Tibial artery (tissue), 4 donors: ENCODE measurements at regions not wholly inside any gene's neighbourhood (a gene's known extent, or its start where the extent isn't known, plus 50 kb on each side); places are given as distances from the start of the nearest gene placed in this dataset.
A peak's percentile ranks its signal among the peaks of the same experiment; 100 is the strongest.

ENCODE experiments used
- DNase-seq, 2 donors: peaks; one replicate each; pipeline ENCODE4 v3.0.0-alpha.2; 2019
- H3K27ac ChIP-seq, 2 donors: fragments of 200-600 bp; sonication (generic) in 1 of 2; 1 replicate in 1 of 2; 2 replicates in 1 of 2; pipeline ENCODE4 v1.5.1; 2018 to 2019; ENCODE audit warnings: mild to moderate bottlenecking in 1 of 2
- H3K27me3 ChIP-seq, 2 donors: fragments of 200-600 bp; sonication (generic) in 1 of 2; one replicate each; pipeline versions ENCODE4 v1.5.1 to v1.6.0; 2016 to 2019
- H3K36me3 ChIP-seq, 3 donors: fragments of 200-600 bp; sonication (generic) in 2 of 3; one replicate each; pipeline ENCODE4 v1.5.1; 2016 to 2019; ENCODE audit warnings: mild to moderate bottlenecking in 2 of 3
- H3K4me1 ChIP-seq, 4 donors: fragments of 200-600 bp; sonication (generic) in 2 of 4; 1 replicate in 3 of 4; 2 replicates in 1 of 4; pipeline ENCODE4 v1.5.1; 2016 to 2019
- H3K4me3 ChIP-seq, 2 donors: fragments of 200-600 bp; sonication (generic) in 1 of 2; 1 replicate in 1 of 2; 2 replicates in 1 of 2; pipeline ENCODE4 v1.5.1; 2018 to 2019; ENCODE audit warnings: mild to moderate bottlenecking in 2 of 2
- H3K9me3 ChIP-seq, 3 donors: fragments of 200-600 bp; sonication (generic) in 1 of 3; one replicate each; pipeline ENCODE4 v1.5.1; 2016 to 2019
- CTCF ChIP-seq, 2 experiments: fragments of 200-600 bp in 1 of 2; fragments of 450-650 bp in 1 of 2; IDR thresholded peaks; one replicate each; pipeline ENCODE4 v1.5.1; 2017 to 2019; ENCODE audit warnings: antibody characterized with exemption in 2 of 2, mild to moderate bottlenecking in 1 of 2, moderate library complexity in 1 of 2
- intact Hi-C: fragments of 100-400 bp; cut with DNase I; formaldehyde crosslinking; loops from one replicate; pipeline ENCODE4 v1.15.0; 2023; ENCODE audit warnings: low total_unique reads

GRCh38 chr5:90144625-90145327 is 264.8 kb downstream of the CETN3 start:
- intact Hi-C loops = no loop called here
- TF ChIP-seq CTCF (IDR thresholded peaks at IDR 0.05) = no peak
- H3K27ac ChIP-seq = no peak overlapping the region

DNA sequence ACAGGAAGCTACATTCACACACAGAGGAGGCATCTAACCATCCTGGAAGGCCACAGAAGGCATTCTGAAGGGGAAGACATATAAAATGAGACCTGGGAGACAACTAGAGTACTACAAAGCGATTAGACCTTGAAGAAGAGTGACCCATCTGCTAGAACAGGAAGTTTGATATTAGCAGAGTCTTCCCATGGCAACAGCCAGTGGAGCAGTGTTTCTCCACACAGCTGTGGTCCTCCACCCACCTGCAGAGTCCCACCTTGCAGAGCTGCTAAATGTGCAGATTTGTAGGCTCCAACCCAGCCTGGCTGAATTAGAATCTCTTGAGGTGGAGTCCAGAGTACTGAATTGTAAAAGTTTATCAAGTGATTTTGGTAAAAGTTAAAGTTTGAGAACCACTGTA is 267.0 kb downstream of the CETN3 start:
- Histone ChIP-seq H3K4me3 (no peak overlapping the region), H3K27me3 (no peaks in the 10 kb centered on the region), H3K9me3 (no peaks in the 10 kb centered on the region), H3K36me3 (no peaks in the 10 kb centered on the region), H3K27ac (no peak overlapping the region), H3K4me1 (peaks cover 0 to 6% (median 0%) of the 10 kb centered on the region in 4 donors)
- no peak for TF ChIP-seq CTCF (IDR thresholded peaks at IDR 0.05)
- no peak for DNase-seq
- intact Hi-C loops = no loop called here

More at GRCh38 chr5:90144625-90145327, 264.8 kb downstream of the CETN3 start:
- H3K27me3 ChIP-seq = no peaks in the 10 kb centered on the region
- H3K4me3 ChIP-seq = no peak overlapping the region
- no peak for DNase-seq
- no peaks in the 10 kb centered on the region for H3K9me3 ChIP-seq
- H3K4me1 ChIP-seq = peaks cover 0 to 6% (median 0%) of the 10 kb centered on the region in 4 donors
- no peaks in the 10 kb centered on the region for H3K36me3 ChIP-seq

DNA sequence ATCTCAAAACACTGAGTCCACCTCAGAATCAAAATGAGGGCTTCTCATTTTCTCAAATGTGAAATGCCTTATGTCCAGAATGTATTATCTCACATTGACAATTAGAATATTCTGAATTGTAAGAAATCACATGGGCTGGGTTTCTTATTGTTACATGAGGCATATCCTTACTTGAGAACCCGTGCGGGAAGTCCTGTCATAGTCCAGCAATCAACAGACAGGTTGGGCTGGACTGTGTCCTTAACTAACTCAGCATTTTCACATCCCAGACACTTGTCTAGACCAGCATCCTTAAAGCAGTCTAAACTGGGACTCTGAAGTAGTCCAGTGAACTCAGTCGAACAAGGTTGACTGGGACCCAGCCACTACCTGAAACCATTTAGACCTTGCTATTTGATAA is 267.6 kb downstream of the CETN3 start:
- DNase-seq = no peak
- no peak overlapping the region for H3K4me3 ChIP-seq
- H3K27ac ChIP-seq = no peak overlapping the region
- H3K4me1 ChIP-seq = peaks cover 0 to 6% (median 2%) of the 10 kb centered on the region in 4 donors
- no peaks in the 10 kb centered on the region for H3K36me3 ChIP-seq
- no peaks in the 10 kb centered on the region for H3K9me3 ChIP-seq
- no peak for TF ChIP-seq CTCF (IDR thresholded peaks at IDR 0.05)
- intact Hi-C loops = no loop called here
- H3K27me3 ChIP-seq = no peaks in the 10 kb centered on the region

GRCh38 chr5:90136952-90137528 is 272.5 kb downstream of the CETN3 start:
- peak overlapping the region; percentile 63 to 72 for H3K27ac ChIP-seq
- H3K36me3 ChIP-seq = no peaks in the 10 kb centered on the region
- intact Hi-C loops = no loop called here
- H3K4me3 ChIP-seq = no peak overlapping the region
- no peak for TF ChIP-seq CTCF (IDR thresholded peaks at IDR 0.05)
- no peaks in the 10 kb centered on the region for H3K27me3 ChIP-seq
- peaks cover 0 to 42% (median 26%) of the 10 kb centered on the region in 4 donors for H3K4me1 ChIP-seq
- H3K9me3 ChIP-seq = no peaks in the 10 kb centered on the region
- no peak for DNase-seq

DNA sequence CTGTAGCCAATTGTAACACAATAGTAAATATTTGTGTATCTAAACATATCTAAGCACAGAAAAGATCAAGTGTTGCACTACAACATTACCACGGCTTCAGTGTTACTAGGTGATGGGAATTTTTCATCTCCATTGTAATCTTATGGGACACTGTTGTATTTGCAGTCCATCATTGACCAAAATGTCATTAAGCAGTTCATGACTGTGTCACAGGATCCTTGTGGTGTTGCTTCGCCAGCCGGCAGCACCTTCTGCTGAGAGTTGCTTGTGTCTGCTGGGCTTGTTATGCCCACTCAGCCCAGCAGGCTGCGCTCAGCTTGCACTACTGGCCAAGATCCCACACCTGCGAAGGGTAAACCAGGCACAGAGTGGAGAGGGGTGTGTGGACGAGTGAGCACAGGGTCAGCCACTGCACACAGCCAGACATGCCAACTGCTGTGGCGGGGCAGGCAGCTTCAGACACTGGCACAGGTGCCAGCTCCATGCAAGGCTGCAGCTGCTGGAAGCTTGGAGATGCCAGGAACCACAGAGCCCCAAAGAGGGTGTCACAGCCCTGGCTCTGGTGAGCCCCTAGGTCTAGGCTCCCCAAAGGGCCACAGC is 273.7 kb downstream of the CETN3 start:
- intact Hi-C loops = no loop called here
- no peak for DNase-seq
- no peaks in the 10 kb centered on the region for H3K36me3 ChIP-seq
- peak overlapping the region; percentile 63 to 72 for H3K27ac ChIP-seq
- peaks cover 0 to 53% (median 35%) of the 10 kb centered on the region in 4 donors for H3K4me1 ChIP-seq
- H3K27me3 ChIP-seq = no peaks in the 10 kb centered on the region
- no peaks in the 10 kb centered on the region for H3K9me3 ChIP-seq
- no peak for TF ChIP-seq CTCF (IDR thresholded peaks at IDR 0.05)
- no peak overlapping the region for H3K4me3 ChIP-seq
